Kidney epithelial cell (primary cell): ENCODE measurements at regions not wholly inside any gene's neighbourhood (a gene's known extent, or its start where the extent isn't known, plus 50 kb on each side); places are given as distances from the start of the nearest gene placed in this dataset.

Experiments
- DNase-seq: peaks from one replicate; pipeline ENCODE4 v3.0.0-alpha.2; 2010; ENCODE audit warnings: low read depth
- H3K27me3 ChIP-seq: 2 replicates; pipeline ENCODE4 v1.6.0; 2011; ENCODE audit warnings: low read length; ENCODE audit not compliant: control insufficient read depth, insufficient read depth
- H3K36me3 ChIP-seq: 2 replicates; pipeline ENCODE4 v1.5.1; 2011; ENCODE audit warnings: low read length; ENCODE audit not compliant: control insufficient read depth, insufficient read depth
- H3K4me3 ChIP-seq: 2 replicates; pipeline ENCODE4 v1.5.1; 2011; ENCODE audit warnings: low read depth, mild to moderate bottlenecking, control low read depth, low read length
- TF ChIP-seq, protein P1 (sequence below): IDR thresholded peaks from 2 replicates; pipeline ENCODE4 v1.5.1; 2011; ENCODE audit warnings: mild to moderate bottlenecking, moderate library complexity, low read length, control low read depth, inconsistent platforms; ENCODE audit not compliant: insufficient read depth, poor library complexity, severe bottlenecking

GRCh38 chr10:57846307-57847065, 421.2 kb downstream of the IPMK start:
- Histone ChIP-seq H3K27me3 (no peaks in the 10 kb centered on the region), H3K4me3 (no peak overlapping the region), H3K36me3 (no peaks in the 10 kb centered on the region)
- TF ChIP-seq, protein P1, sequence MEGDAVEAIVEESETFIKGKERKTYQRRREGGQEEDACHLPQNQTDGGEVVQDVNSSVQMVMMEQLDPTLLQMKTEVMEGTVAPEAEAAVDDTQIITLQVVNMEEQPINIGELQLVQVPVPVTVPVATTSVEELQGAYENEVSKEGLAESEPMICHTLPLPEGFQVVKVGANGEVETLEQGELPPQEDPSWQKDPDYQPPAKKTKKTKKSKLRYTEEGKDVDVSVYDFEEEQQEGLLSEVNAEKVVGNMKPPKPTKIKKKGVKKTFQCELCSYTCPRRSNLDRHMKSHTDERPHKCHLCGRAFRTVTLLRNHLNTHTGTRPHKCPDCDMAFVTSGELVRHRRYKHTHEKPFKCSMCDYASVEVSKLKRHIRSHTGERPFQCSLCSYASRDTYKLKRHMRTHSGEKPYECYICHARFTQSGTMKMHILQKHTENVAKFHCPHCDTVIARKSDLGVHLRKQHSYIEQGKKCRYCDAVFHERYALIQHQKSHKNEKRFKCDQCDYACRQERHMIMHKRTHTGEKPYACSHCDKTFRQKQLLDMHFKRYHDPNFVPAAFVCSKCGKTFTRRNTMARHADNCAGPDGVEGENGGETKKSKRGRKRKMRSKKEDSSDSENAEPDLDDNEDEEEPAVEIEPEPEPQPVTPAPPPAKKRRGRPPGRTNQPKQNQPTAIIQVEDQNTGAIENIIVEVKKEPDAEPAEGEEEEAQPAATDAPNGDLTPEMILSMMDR, result no peak
- no peak for DNase-seq

GRCh38 chr10:57844387-57844998, 423.2 kb downstream of the IPMK start:
- Histone ChIP-seq H3K4me3 (no peak overlapping the region), H3K36me3 (no peaks in the 10 kb centered on the region), H3K27me3 (no peaks in the 10 kb centered on the region)
- TF ChIP-seq, protein P1, result no peak
- peak; percentile 7 for DNase-seq

- Histone ChIP-seq H3K27me3 (no peaks in the 10 kb centered on the region), H3K4me3 (no peak overlapping the region), H3K36me3 (no peaks in the 10 kb centered on the region)
- no peak for DNase-seq
- TF ChIP-seq, protein P1, result no peak
Observed at GRCh38 chr10:57830877-57831560, 436.7 kb downstream of the IPMK start.

DNA sequence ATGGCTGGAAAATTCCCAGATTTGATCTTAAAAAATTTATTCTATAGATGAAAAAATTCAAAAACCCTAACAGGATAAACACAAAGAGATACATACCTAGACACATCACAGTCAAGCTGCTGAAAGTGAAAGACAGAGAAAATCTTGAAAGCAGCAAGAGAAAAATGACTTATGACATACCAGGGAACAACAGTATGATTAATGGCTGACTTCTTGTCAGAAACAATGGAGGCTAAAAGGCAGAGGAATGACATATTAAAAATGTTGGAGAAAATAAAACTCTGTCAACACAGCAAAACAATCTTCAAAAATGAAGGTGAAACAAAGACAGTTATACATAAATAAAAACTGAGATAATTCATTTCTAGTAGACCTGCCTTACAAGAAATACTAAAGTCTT, 442.7 kb downstream of the IPMK start:
- Histone ChIP-seq H3K36me3 (no peaks in the 10 kb centered on the region), H3K4me3 (no peak overlapping the region), H3K27me3 (no peaks in the 10 kb centered on the region)
- TF ChIP-seq, protein P1, result no peak
- no peak for DNase-seq

DNA sequence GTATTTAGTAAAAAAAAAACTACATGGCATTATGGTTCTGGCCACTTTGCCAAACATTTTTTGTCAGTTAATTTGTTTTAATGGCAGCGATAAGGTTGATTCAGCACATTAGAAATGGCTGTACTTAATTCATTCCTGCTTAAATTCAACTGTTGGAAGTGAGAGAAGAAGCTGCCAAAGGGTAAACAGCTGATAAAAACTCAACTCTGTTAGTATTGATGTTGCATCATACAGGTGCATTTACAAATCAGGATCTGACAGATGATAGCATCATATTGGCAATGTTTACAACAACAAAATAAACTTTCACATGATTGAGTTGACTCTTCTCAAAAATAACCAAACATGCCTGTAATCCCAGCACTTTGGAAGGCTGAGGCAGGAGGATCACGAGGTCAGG, 444.3 kb downstream of the IPMK start:
- TF ChIP-seq, protein P1, result no peak
- no peak for DNase-seq
- no peaks in the 10 kb centered on the region for H3K27me3 ChIP-seq
- no peak overlapping the region for H3K4me3 ChIP-seq
- no peaks in the 10 kb centered on the region for H3K36me3 ChIP-seq
